PC-3 (cell line): ENCODE measurements at regions not wholly inside any gene's neighbourhood (a gene's known extent, or its start where the extent isn't known, plus 50 kb on each side); places are given as distances from the start of the nearest gene placed in this dataset.

Experiments
- ATAC-seq: fragments of 200-7000 bp; cut with Tn5 transposase; 2 replicates; pipeline ENCODE4 v1.9.1; 2020; ENCODE audit warnings: mild to moderate bottlenecking, moderate library complexity
- BruUV-seq: library from RNA; stranded (reverse); fragments of 400-500 nt; replicated peaks from 2 replicates; lab custom pipeline; 2021; lab: Mats Ljungman, UMichigan
- CTCF ChIA-PET: fragments of 300-600 bp; sonication (Branson Sonifier 250); formaldehyde crosslinking; loops from one replicate; lab custom pipeline; 2022; ENCODE audit warnings: antibody characterized with exemption; lab: Charles Lee
- POLR2A ChIA-PET: fragments of 300-600 bp; sonication (Branson Sonifier 250); formaldehyde crosslinking; loops from one replicate; lab custom pipeline; 2022; ENCODE audit warnings: antibody characterized with exemption; ENCODE audit not compliant: unreplicated experiment; lab: Charles Lee
- DNase-seq: peaks from one replicate; pipeline ENCODE4 v3.0.0-alpha.2; 2015
- H2AFZ ChIP-seq: fragments of 300-600 bp; sonication (generic); 2 replicates; pipeline ENCODE4 v1.6.0; 2016; ENCODE audit warnings: antibody characterized with exemption, low read length
- H3F3A ChIP-seq: fragments of 300-600 bp; sonication (generic); one replicate; pipeline ENCODE4 v1.6.0; 2017; ENCODE audit warnings: antibody characterized with exemption, low read length, control low read depth, mild to moderate bottlenecking; ENCODE audit not compliant: unreplicated experiment
- H3K27ac ChIP-seq: fragments of 300-600 bp; sonication (generic); 2 replicates; pipeline ENCODE4 v1.5.1; 2016; ENCODE audit warnings: mild to moderate bottlenecking, low read length
- H3K27me3 ChIP-seq: fragments of 300-600 bp; sonication (generic); 2 replicates; pipeline ENCODE4 v1.6.1; 2016; ENCODE audit warnings: low read length, mixed read lengths
- H3K36me3 ChIP-seq: fragments of 300-600 bp; sonication (generic); 2 replicates; pipeline ENCODE4 v1.6.1; 2016; ENCODE audit warnings: low read depth, mixed run types, low read length, mixed read lengths
- H3K4me1 ChIP-seq: fragments of 300-600 bp; sonication (generic); 2 replicates; pipeline ENCODE4 v1.5.1; 2016; ENCODE audit warnings: low read length; ENCODE audit not compliant: insufficient read depth
- H3K4me2 ChIP-seq: fragments of 300-600 bp; sonication (generic); 2 replicates; pipeline ENCODE4 v1.6.0; 2016; ENCODE audit warnings: low read length
- H3K4me3 ChIP-seq: fragments of 300-600 bp; sonication (generic); 2 replicates; pipeline ENCODE4 v1.5.1; 2016; ENCODE audit warnings: mild to moderate bottlenecking, low read length, mixed read lengths
- H3K79me2 ChIP-seq: fragments of 300-600 bp; sonication (generic); 2 replicates; pipeline ENCODE4 v1.6.1; 2017; ENCODE audit warnings: low read length, mixed read lengths
- H3K9ac ChIP-seq: fragments of 300-600 bp; sonication (generic); 2 replicates; pipeline ENCODE4 v1.6.0; 2016; ENCODE audit warnings: mild to moderate bottlenecking, low read length
- H3K9me2 ChIP-seq: fragments of 300-600 bp; sonication (generic); replicated peaks from 2 replicates; pipeline ENCODE4 v1.6.1; 2016; ENCODE audit warnings: mixed run types, low read length, mixed read lengths
- H3K9me3 ChIP-seq: fragments of 300-600 bp; sonication (generic); 2 replicates; pipeline ENCODE4 v1.6.1; 2016; ENCODE audit warnings: low read length, mixed read lengths
- H4K20me1 ChIP-seq: fragments of 300-600 bp; sonication (generic); 2 replicates; pipeline ENCODE4 v1.6.1; 2016; ENCODE audit warnings: low read length, mixed read lengths
- CTCF ChIP-seq: fragments of 300-600 bp; sonication (generic); conservative IDR thresholded peaks from 2 replicates; pipeline ENCODE4 v1.5.1; 2017; ENCODE audit warnings: antibody characterized with exemption, low read depth, mild to moderate bottlenecking, low read length
- EZH2 ChIP-seq: fragments of 300-600 bp; sonication (generic); IDR thresholded peaks from one replicate; pipeline ENCODE4 v1.6.1; 2017; ENCODE audit warnings: antibody characterized with exemption, mild to moderate bottlenecking, low read length; ENCODE audit not compliant: unreplicated experiment
- EZH2phosphoT487 ChIP-seq: fragments of 300-600 bp; sonication (generic); IDR thresholded peaks from 2 replicates; pipeline ENCODE4 v1.6.1; 2018; ENCODE audit warnings: mild to moderate bottlenecking, antibody characterized with exemption, low read length, borderline replicate concordance
- intact Hi-C: fragments of 100-400 bp; cut with micrococcal nuclease; formaldehyde crosslinking; loops from 2 replicates; pipeline ENCODE4 v1.9.0; 2023

GRCh38 chr22:44572414-44573207 lies 74.6 kb upstream of the RTL6 start:
- ChIA-PET CTCF (no interaction called here), POLR2A (no interaction called here)
- Histone ChIP-seq H3K27me3 (no peaks in the 10 kb centered on the region), H3K9me3 (no peaks in the 10 kb centered on the region), H3K9ac (no peak overlapping the region), H3F3A (no peaks in the 10 kb centered on the region), H3K4me1 (0 out of 2 replicates have a peak, but pooled peaks cover 5% of the 10 kb centered on the region), H4K20me1 (no peaks in the 10 kb centered on the region), H3K4me3 (no peak overlapping the region), H3K27ac (no peak overlapping the region), H3K9me2 (no peaks in the 10 kb centered on the region), H2AFZ (no peak overlapping the region), H3K4me2 (no peak overlapping the region), H3K36me3 (no peaks in the 10 kb centered on the region), H3K79me2 (no peaks in the 10 kb centered on the region)
- BruUV-seq = no TSS peak
- intact Hi-C loops = no loop called here
- ATAC-seq = no peak
- DNase-seq = no peak
- TF ChIP-seq EZH2phosphoT487 (no peak), EZH2 (no peak), CTCF (no peak)

- DNase-seq (no peak), ATAC-seq (no peak)
- POLR2A ChIA-PET = no interaction called here
- H3K27ac ChIP-seq = no peak overlapping the region
- H3K9me2 ChIP-seq = no peaks in the 10 kb centered on the region
- no peak overlapping the region for H3K4me3 ChIP-seq
- 0 out of 2 replicates have a peak, but pooled peaks cover 5% of the 10 kb centered on the region for H3K4me1 ChIP-seq
- no TSS peak for BruUV-seq
- H3K27me3 ChIP-seq = no peaks in the 10 kb centered on the region
- CTCF ChIA-PET = no interaction called here
- H3K79me2 ChIP-seq = no peaks in the 10 kb centered on the region
- no peaks in the 10 kb centered on the region for H3F3A ChIP-seq
- H2AFZ ChIP-seq = no peak overlapping the region
- H3K9me3 ChIP-seq = no peaks in the 10 kb centered on the region
- TF ChIP-seq CTCF (no peak), EZH2phosphoT487 (no peak), EZH2 (no peak)
- H4K20me1 ChIP-seq = no peaks in the 10 kb centered on the region
- H3K9ac ChIP-seq = no peak overlapping the region
- H3K4me2 ChIP-seq = no peak overlapping the region
- intact Hi-C loops = no loop called here
- H3K36me3 ChIP-seq = no peaks in the 10 kb centered on the region
These were observed 73.8 kb upstream of the RTL6 start for GRCh38 chr22:44571566-44572413.
